Skeletal muscle satellite cell (primary cell): ENCODE measurements at regions not wholly inside any gene's neighbourhood (a gene's known extent, or its start where the extent isn't known, plus 50 kb on each side); places are given as distances from the start of the nearest gene placed in this dataset.

Experiments
- H3K27me3 ChIP-seq: 2 replicates; pipeline ENCODE4 v1.7.0; 2013; ENCODE audit warnings: low read length; ENCODE audit not compliant: control insufficient read depth, insufficient read depth
- H3K36me3 ChIP-seq: 2 replicates; pipeline ENCODE4 v1.7.0; 2013; ENCODE audit warnings: mild to moderate bottlenecking, control low read depth, low read length; ENCODE audit not compliant: insufficient read depth
- H3K4me1 ChIP-seq: 2 replicates; pipeline ENCODE4 v1.7.0; 2013; ENCODE audit warnings: low read length; ENCODE audit not compliant: control insufficient read depth, insufficient read depth
- H3K4me2 ChIP-seq: 2 replicates; pipeline ENCODE4 v1.7.0; 2013; ENCODE audit warnings: mild to moderate bottlenecking, low read length
- H3K4me3 ChIP-seq: 2 replicates; pipeline ENCODE4 v1.7.0; 2013; ENCODE audit warnings: low read length
- H3K9ac ChIP-seq: 2 replicates; pipeline ENCODE4 v1.7.0; 2013; ENCODE audit warnings: mild to moderate bottlenecking, low read depth, low read length, moderate library complexity
- H3K9me3 ChIP-seq: replicated peaks from 2 replicates; pipeline ENCODE4 v1.7.0; 2013; ENCODE audit warnings: mild to moderate bottlenecking, control low read depth, low read length

GRCh38 chr19:34051255-34051654 is 121.0 kb upstream of the LSM14A start:
- H3K4me3 ChIP-seq, result no peak overlapping the region
- no peak overlapping the region for H3K4me2 ChIP-seq
- no peaks in the 10 kb centered on the region for H3K9me3 ChIP-seq
- peaks cover 3% of the 10 kb centered on the region for H3K27me3 ChIP-seq
- H3K36me3 ChIP-seq, result no peaks in the 10 kb centered on the region
- no peak overlapping the region for H3K9ac ChIP-seq
- H3K4me1 ChIP-seq, result no peaks in the 10 kb centered on the region

- Histone ChIP-seq H3K9me3 (no peaks in the 10 kb centered on the region), H3K9ac (no peak overlapping the region), H3K27me3 (no peaks in the 10 kb centered on the region), H3K4me1 (no peaks in the 10 kb centered on the region), H3K4me3 (no peak overlapping the region), H3K36me3 (no peaks in the 10 kb centered on the region), H3K4me2 (no peak overlapping the region)
Measured at GRCh38 chr19:34057155-34057554, 115.1 kb upstream of the LSM14A start.

GRCh38 chr19:34066007-34066643 is 106.2 kb upstream of the LSM14A start:
- Histone ChIP-seq H3K36me3 (no peaks in the 10 kb centered on the region), H3K27me3 (peaks cover 2% of the 10 kb centered on the region), H3K4me1 (no peaks in the 10 kb centered on the region), H3K9ac (no peak overlapping the region), H3K4me3 (no peak overlapping the region), H3K9me3 (no peaks in the 10 kb centered on the region), H3K4me2 (no peak overlapping the region)

GRCh38 chr19:34067861-34068271 is 104.4 kb upstream of the LSM14A start:
- Histone ChIP-seq H3K4me2 (no peak overlapping the region), H3K4me1 (no peaks in the 10 kb centered on the region), H3K4me3 (no peak overlapping the region)

GRCh38 chr19:34075661-34076091 is 96.6 kb upstream of the LSM14A start:
- Histone ChIP-seq H3K4me3 (no peak overlapping the region), H3K27me3 (no peaks in the 10 kb centered on the region), H3K36me3 (no peaks in the 10 kb centered on the region), H3K4me2 (no peak overlapping the region), H3K9ac (no peak overlapping the region), H3K4me1 (no peaks in the 10 kb centered on the region), H3K9me3 (no peaks in the 10 kb centered on the region)

More at GRCh38 chr19:34067861-34068271, 104.4 kb upstream of the LSM14A start:
- no peaks in the 10 kb centered on the region for H3K36me3 ChIP-seq
- H3K9me3 ChIP-seq, result no peaks in the 10 kb centered on the region
- H3K27me3 ChIP-seq, result peaks cover 2% of the 10 kb centered on the region
- no peak overlapping the region for H3K9ac ChIP-seq

GRCh38 chr19:34082289-34083077 is 89.8 kb upstream of the LSM14A start:
- H3K4me2 ChIP-seq, result no peak overlapping the region
- H3K27me3 ChIP-seq, result peaks cover 14% of the 10 kb centered on the region
- H3K4me1 ChIP-seq, result no peaks in the 10 kb centered on the region
- H3K4me3 ChIP-seq, result no peak overlapping the region
- H3K9me3 ChIP-seq, result no peaks in the 10 kb centered on the region
- no peaks in the 10 kb centered on the region for H3K36me3 ChIP-seq
- no peak overlapping the region for H3K9ac ChIP-seq

- no peaks in the 10 kb centered on the region for H3K36me3 ChIP-seq
- no peak overlapping the region for H3K4me2 ChIP-seq
- peaks cover 14% of the 10 kb centered on the region for H3K27me3 ChIP-seq
- H3K4me3 ChIP-seq, result no peak overlapping the region
- no peak overlapping the region for H3K9ac ChIP-seq
- no peaks in the 10 kb centered on the region for H3K4me1 ChIP-seq
- H3K9me3 ChIP-seq, result no peaks in the 10 kb centered on the region
Measured at GRCh38 chr19:34084396-34085145, 87.7 kb upstream of the LSM14A start.

GRCh38 chr19:34085336-34085735 is 87.0 kb upstream of the LSM14A start:
- peaks cover 15% of the 10 kb centered on the region for H3K27me3 ChIP-seq
- H3K4me2 ChIP-seq, result no peak overlapping the region
- H3K9ac ChIP-seq, result no peak overlapping the region
- H3K36me3 ChIP-seq, result no peaks in the 10 kb centered on the region
- no peaks in the 10 kb centered on the region for H3K9me3 ChIP-seq
- H3K4me3 ChIP-seq, result no peak overlapping the region
- no peaks in the 10 kb centered on the region for H3K4me1 ChIP-seq

- Histone ChIP-seq H3K9ac (no peak overlapping the region), H3K27me3 (peaks cover 3% of the 10 kb centered on the region), H3K4me1 (no peaks in the 10 kb centered on the region), H3K9me3 (no peaks in the 10 kb centered on the region), H3K36me3 (no peaks in the 10 kb centered on the region), H3K4me3 (no peak overlapping the region), H3K4me2 (no peak overlapping the region)
Measured at GRCh38 chr19:34088292-34088691, 84.0 kb upstream of the LSM14A start.

GRCh38 chr19:34089566-34089965 is 82.7 kb upstream of the LSM14A start:
- H3K9ac ChIP-seq, result no peak overlapping the region

GRCh38 chr19:34094960-34095359 is 77.3 kb upstream of the LSM14A start:
- no peaks in the 10 kb centered on the region for H3K36me3 ChIP-seq
- peaks cover 17% of the 10 kb centered on the region for H3K27me3 ChIP-seq
- no peak overlapping the region for H3K9ac ChIP-seq
- no peaks in the 10 kb centered on the region for H3K9me3 ChIP-seq
- no peak overlapping the region for H3K4me3 ChIP-seq
- no peaks in the 10 kb centered on the region for H3K4me1 ChIP-seq
- H3K4me2 ChIP-seq, result no peak overlapping the region

More at GRCh38 chr19:34089566-34089965, 82.7 kb upstream of the LSM14A start:
- Histone ChIP-seq H3K9me3 (no peaks in the 10 kb centered on the region), H3K4me2 (no peak overlapping the region), H3K27me3 (peaks cover 3% of the 10 kb centered on the region), H3K4me1 (no peaks in the 10 kb centered on the region), H3K4me3 (no peak overlapping the region), H3K36me3 (no peaks in the 10 kb centered on the region)
